Neural crest cell (in vitro differentiated cells): ENCODE measurements at regions not wholly inside any gene's neighbourhood (a gene's known extent, or its start where the extent isn't known, plus 50 kb on each side); places are given as distances from the start of the nearest gene placed in this dataset.

Source experiments
- DNase-seq: peaks from one replicate; pipeline ENCODE4 v3.0.0; 2021; ENCODE audit warnings: low read depth, mixed read lengths, low spot score
- H3K27ac Mint-ChIP-seq: one replicate; pipeline ENCODE4 v1.8.0; 2021; ENCODE audit warnings: mild to moderate bottlenecking, mixed read lengths; ENCODE audit not compliant: unreplicated experiment
- H3K27me3 Mint-ChIP-seq: 2 replicates; pipeline ENCODE4 v1.8.0; 2021; ENCODE audit warnings: low read depth, mild to moderate bottlenecking, mixed read lengths
- H3K36me3 Mint-ChIP-seq: 2 replicates; pipeline ENCODE4 v1.8.0; 2021; ENCODE audit warnings: low read depth, mild to moderate bottlenecking, mixed read lengths
- H3K4me1 Mint-ChIP-seq: 2 replicates; pipeline ENCODE4 v1.8.0; 2021; ENCODE audit warnings: mixed read lengths
- H3K4me3 Mint-ChIP-seq: one replicate; pipeline ENCODE4 v1.8.0; 2021; ENCODE audit warnings: mild to moderate bottlenecking, mixed read lengths
- H3K9me3 Mint-ChIP-seq: 2 replicates; pipeline ENCODE4 v1.8.0; 2021; ENCODE audit warnings: mixed read lengths
- TF ChIP-seq, protein P1 (sequence below): fragments of 200-600 bp; sonication (generic); conservative IDR thresholded peaks from 2 replicates; pipeline ENCODE4 v1.5.0; 2021; ENCODE audit warnings: antibody characterized with exemption, mild to moderate bottlenecking

- TF ChIP-seq, protein P1, sequence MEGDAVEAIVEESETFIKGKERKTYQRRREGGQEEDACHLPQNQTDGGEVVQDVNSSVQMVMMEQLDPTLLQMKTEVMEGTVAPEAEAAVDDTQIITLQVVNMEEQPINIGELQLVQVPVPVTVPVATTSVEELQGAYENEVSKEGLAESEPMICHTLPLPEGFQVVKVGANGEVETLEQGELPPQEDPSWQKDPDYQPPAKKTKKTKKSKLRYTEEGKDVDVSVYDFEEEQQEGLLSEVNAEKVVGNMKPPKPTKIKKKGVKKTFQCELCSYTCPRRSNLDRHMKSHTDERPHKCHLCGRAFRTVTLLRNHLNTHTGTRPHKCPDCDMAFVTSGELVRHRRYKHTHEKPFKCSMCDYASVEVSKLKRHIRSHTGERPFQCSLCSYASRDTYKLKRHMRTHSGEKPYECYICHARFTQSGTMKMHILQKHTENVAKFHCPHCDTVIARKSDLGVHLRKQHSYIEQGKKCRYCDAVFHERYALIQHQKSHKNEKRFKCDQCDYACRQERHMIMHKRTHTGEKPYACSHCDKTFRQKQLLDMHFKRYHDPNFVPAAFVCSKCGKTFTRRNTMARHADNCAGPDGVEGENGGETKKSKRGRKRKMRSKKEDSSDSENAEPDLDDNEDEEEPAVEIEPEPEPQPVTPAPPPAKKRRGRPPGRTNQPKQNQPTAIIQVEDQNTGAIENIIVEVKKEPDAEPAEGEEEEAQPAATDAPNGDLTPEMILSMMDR: no peak
- H3K36me3 Mint-ChIP-seq: no peaks in the 10 kb centered on the region
- no peaks in the 10 kb centered on the region for H3K27me3 Mint-ChIP-seq
- no peak for DNase-seq
- H3K4me1 Mint-ChIP-seq: peaks cover 17% of the 10 kb centered on the region
- peaks cover 5% of the 10 kb centered on the region for H3K9me3 Mint-ChIP-seq
- no peak overlapping the region for H3K27ac Mint-ChIP-seq
- no peak overlapping the region for H3K4me3 Mint-ChIP-seq
Measured at GRCh38 chr7:46756996-46757395, 824.9 kb downstream of the TNS3 start.

DNA sequence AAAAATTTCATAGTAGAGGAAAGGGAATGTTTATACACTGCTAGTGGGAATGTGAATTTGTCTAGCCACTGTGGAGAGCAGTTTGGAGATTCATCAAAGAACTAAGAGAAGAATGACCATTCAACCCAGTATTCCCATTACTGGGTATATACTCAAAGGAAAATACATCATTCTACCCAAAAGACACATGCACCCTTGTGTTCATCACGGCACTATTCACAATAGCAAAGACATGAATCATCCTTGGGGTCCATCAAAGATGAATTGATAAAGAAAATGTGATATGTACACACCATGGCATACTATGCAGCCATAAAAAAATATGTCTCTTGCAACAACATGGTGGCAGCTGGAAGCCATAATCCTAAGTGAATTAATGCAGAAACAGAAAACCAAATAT is 825.7 kb downstream of the TNS3 start:
- H3K9me3 Mint-ChIP-seq: peaks cover 6% of the 10 kb centered on the region
- TF ChIP-seq, protein P1: no peak
- H3K27me3 Mint-ChIP-seq: no peaks in the 10 kb centered on the region
- DNase-seq: no peak
- H3K4me1 Mint-ChIP-seq: peaks cover 17% of the 10 kb centered on the region
- no peak overlapping the region for H3K4me3 Mint-ChIP-seq
- no peaks in the 10 kb centered on the region for H3K36me3 Mint-ChIP-seq
- H3K27ac Mint-ChIP-seq: no peak overlapping the region

GRCh38 chr7:46755120-46756034 is 826.5 kb downstream of the TNS3 start:
- no peaks in the 10 kb centered on the region for H3K36me3 Mint-ChIP-seq
- DNase-seq: no peak
- peaks cover 17% of the 10 kb centered on the region for H3K4me1 Mint-ChIP-seq
- H3K4me3 Mint-ChIP-seq: no peak overlapping the region
- TF ChIP-seq, protein P1: no peak
- peaks cover 6% of the 10 kb centered on the region for H3K9me3 Mint-ChIP-seq
- H3K27ac Mint-ChIP-seq: no peak overlapping the region
- no peaks in the 10 kb centered on the region for H3K27me3 Mint-ChIP-seq

DNA sequence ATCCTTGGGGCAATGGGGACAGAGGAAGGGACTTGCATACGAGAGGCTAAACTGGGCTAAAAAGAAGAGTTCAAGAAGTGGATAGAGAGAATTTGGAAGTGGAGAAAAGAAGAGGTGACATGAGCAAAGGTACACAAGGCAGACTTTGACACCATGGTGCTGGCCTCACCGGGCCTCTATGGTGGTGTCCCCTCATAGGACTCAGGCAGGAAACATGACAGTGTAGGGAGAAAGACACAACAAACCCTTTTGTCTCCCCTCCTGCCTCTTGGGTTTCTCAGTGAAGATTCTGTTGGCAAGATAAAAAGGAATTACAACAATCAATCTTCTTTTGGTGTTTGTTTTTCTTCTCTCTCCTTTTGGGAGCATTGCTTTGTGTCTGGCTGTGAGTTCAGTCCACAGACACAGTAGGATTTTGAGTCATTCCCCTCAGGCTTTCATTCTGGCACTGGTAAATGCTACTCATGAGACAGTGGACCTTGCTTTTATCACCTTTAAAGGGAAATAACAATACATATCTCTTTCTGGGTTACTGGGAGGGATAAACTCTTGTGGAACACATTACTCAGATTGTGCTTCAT is 827.7 kb downstream of the TNS3 start:
- H3K27me3 Mint-ChIP-seq: no peaks in the 10 kb centered on the region
- H3K4me3 Mint-ChIP-seq: no peak overlapping the region
- DNase-seq: no peak
- peaks cover 6% of the 10 kb centered on the region for H3K9me3 Mint-ChIP-seq
- peaks cover 14% of the 10 kb centered on the region for H3K4me1 Mint-ChIP-seq
- no peak overlapping the region for H3K27ac Mint-ChIP-seq
- TF ChIP-seq, protein P1: no peak
- no peaks in the 10 kb centered on the region for H3K36me3 Mint-ChIP-seq

GRCh38 chr7:46753662-46754061 is 828.2 kb downstream of the TNS3 start:
- TF ChIP-seq, protein P1: no peak

More at GRCh38 chr7:46753662-46754061, 828.2 kb downstream of the TNS3 start:
- Mint-ChIP-seq H3K36me3 (no peaks in the 10 kb centered on the region), H3K4me1 (peaks cover 18% of the 10 kb centered on the region), H3K27me3 (no peaks in the 10 kb centered on the region), H3K9me3 (peaks cover 6% of the 10 kb centered on the region), H3K27ac (no peak overlapping the region), H3K4me3 (no peak overlapping the region)
- no peak for DNase-seq
